HCT116 (cell line): ENCODE measurements at regions not wholly inside any gene's neighbourhood (a gene's known extent, or its start where the extent isn't known, plus 50 kb on each side); places are given as distances from the start of the nearest gene placed in this dataset.

Experiments
- ATAC-seq: fragments of 200-7000 bp; cut with Tn5 transposase; 2 replicates; pipeline ENCODE4 v1.9.1; 2020; ENCODE audit warnings: mild to moderate bottlenecking, moderate library complexity
- BruUV-seq: library from RNA; stranded (reverse); fragments of 400-500 nt; replicated peaks from 2 replicates; lab custom pipeline; 2021; lab: Mats Ljungman, UMichigan
- CTCF ChIA-PET: fragments of 300-600 bp; sonication (Branson Sonifier 250); formaldehyde crosslinking; loops from one replicate; lab custom pipeline; 2021; ENCODE audit warnings: antibody characterized with exemption; lab: Charles Lee
- POLR2A ChIA-PET: fragments of 300-600, 350-600 bp; sonication (Branson Sonifier 250); formaldehyde crosslinking; loops from one replicate; lab custom pipeline; 2021; ENCODE audit warnings: antibody characterized with exemption; lab: Charles Lee
- RAD21 ChIA-PET, 2 experiments: fragments of 300-600 bp; sonication (Branson Sonifier 250); formaldehyde crosslinking; loops; one replicate each; lab custom pipeline; 2023; ENCODE audit warnings: low total read pairs in 2 of 2; ENCODE audit not compliant: uncharacterized antibody in 2 of 2, unreplicated experiment in 2 of 2, low non-redundant PET in 1 of 2; lab: Charles Lee
- DNase-seq: peaks from one replicate; pipeline ENCODE4 v3.0.0-alpha.2; 2010; ENCODE audit warnings: low read depth, low spot score
- H2AFZ ChIP-seq: fragments of 200-600 bp; shearing (Covaris generic), sonication (generic); 2 replicates; pipeline ENCODE4 v1.6.1; 2017; ENCODE audit warnings: low read depth, mixed run types, mixed read lengths, antibody characterized with exemption, low read length; ENCODE audit not compliant: poor library complexity, severe bottlenecking
- H3K27ac ChIP-seq: 2 replicates; pipeline ENCODE4 v1.5.1; 2012; ENCODE audit warnings: low read depth, low read length
- H3K27me3 ChIP-seq: fragments of 200-600 bp; sonication (generic); 2 replicates; pipeline ENCODE4 v1.6.1; 2016; ENCODE audit warnings: mixed run types, low read length, mixed read lengths; ENCODE audit not compliant: insufficient read depth
- H3K36me3 ChIP-seq, 2 experiments: fragments of 200-500 bp in 1 of 2; fragments of 200-600 bp in 1 of 2; sonication (Bioruptor generic) in 1 of 2; sonication (generic) in 1 of 2; 2 replicates each; pipeline versions ENCODE4 v1.5.1 to v1.6.1; 2014 to 2016; ENCODE audit warnings: low read length in 2 of 2, inconsistent platforms in 1 of 2, mixed read lengths in 1 of 2, mixed run types in 1 of 2; ENCODE audit not compliant: insufficient read depth in 2 of 2, control insufficient read depth in 1 of 2
- H3K4me1 ChIP-seq, 2 experiments: fragments of 200-600 bp in 1 of 2; sonication (generic) in 1 of 2; 2 replicates each; pipeline versions ENCODE4 v1.5.1 to v1.6.1; 2012 to 2017; ENCODE audit warnings: low read length in 2 of 2, inconsistent platforms in 1 of 2, mild to moderate bottlenecking in 1 of 2, mixed read lengths in 1 of 2, mixed run types in 1 of 2, moderate library complexity in 1 of 2; ENCODE audit not compliant: insufficient read depth in 2 of 2, control insufficient read depth in 1 of 2
- H3K4me2 ChIP-seq: fragments of 200-600 bp; sonication (generic); 2 replicates; pipeline ENCODE4 v1.6.1; 2017; ENCODE audit warnings: mixed run types, low read length, mixed read lengths
- H3K4me3 ChIP-seq, 2 experiments: fragments of 200-600 bp in 1 of 2; sonication (generic) in 1 of 2; replicated peaks in 1 of 2; 2 replicates each; pipeline ENCODE4 v1.5.1; 2011 to 2016; ENCODE audit warnings: low read length in 2 of 2, control low read depth in 1 of 2, low read depth in 1 of 2, mild to moderate bottlenecking in 1 of 2, mixed read lengths in 1 of 2, mixed run types in 1 of 2
- H3K79me2 ChIP-seq: fragments of 200-600 bp; sonication (generic); 2 replicates; pipeline ENCODE4 v1.6.1; 2017; ENCODE audit warnings: mild to moderate bottlenecking, mixed run types, low read length, moderate library complexity, mixed read lengths; ENCODE audit not compliant: insufficient read depth
- H3K9ac ChIP-seq: fragments of 200-600 bp; sonication (generic); 2 replicates; pipeline ENCODE4 v1.6.1; 2016; ENCODE audit warnings: low read length, mixed read lengths
- H3K9me2 ChIP-seq: fragments of 200-600 bp; sonication (generic), shearing (Covaris generic); 2 replicates; pipeline ENCODE4 v1.6.1; 2017; ENCODE audit warnings: mixed run types, mild to moderate bottlenecking, moderate library complexity; ENCODE audit not compliant: insufficient read depth
- H3K9me3 ChIP-seq, 2 experiments: fragments of 200-500 bp in 1 of 2; fragments of 200-600 bp in 1 of 2; sonication (Bioruptor generic) in 1 of 2; sonication (generic) in 1 of 2; 2 replicates each; pipeline ENCODE4 v1.6.1; 2014 to 2017; ENCODE audit warnings: low read length in 2 of 2, mixed read lengths in 2 of 2, inconsistent platforms in 1 of 2, low read depth in 1 of 2, mild to moderate bottlenecking in 1 of 2, mixed run types in 1 of 2, moderate library complexity in 1 of 2; ENCODE audit not compliant: control insufficient read depth in 1 of 2, insufficient read depth in 1 of 2
- H4K20me1 ChIP-seq: fragments of 200-600 bp; sonication (generic), shearing (Covaris generic); 2 replicates; pipeline ENCODE4 v1.6.1; 2017; ENCODE audit warnings: mixed run types, mild to moderate bottlenecking, moderate library complexity; ENCODE audit not compliant: insufficient read depth
- CBX3 ChIP-seq: IDR thresholded peaks from 2 replicates; pipeline ENCODE4 v1.6.1; 2012; ENCODE audit warnings: low read depth
- CEBPB ChIP-seq: IDR thresholded peaks from 2 replicates; pipeline ENCODE4 v1.6.1; 2012; ENCODE audit warnings: low read depth
- ELF1 ChIP-seq: IDR thresholded peaks from 2 replicates; pipeline ENCODE4 v1.6.1; 2012; ENCODE audit warnings: low read depth, borderline replicate concordance
- EZH2 ChIP-seq: fragments of 200-600 bp; sonication (generic); IDR thresholded peaks from 2 replicates; pipeline ENCODE4 v1.6.1; 2017; ENCODE audit warnings: antibody characterized with exemption, mixed run types
- FOSL1 ChIP-seq: IDR thresholded peaks from 2 replicates; pipeline ENCODE4 v1.6.1; 2012; ENCODE audit warnings: low read depth
- JUND ChIP-seq: IDR thresholded peaks from 2 replicates; pipeline ENCODE4 v1.6.1; 2012
- POLR2A ChIP-seq: IDR thresholded peaks from 2 replicates; pipeline ENCODE4 v1.7.0; 2011; ENCODE audit warnings: borderline replicate concordance; ENCODE audit not compliant: insufficient read depth, insufficient read length; ENCODE audit errors: extremely low read depth
- POLR2AphosphoS5 ChIP-seq: IDR thresholded peaks from 2 replicates; pipeline ENCODE4 v1.6.1; 2011; ENCODE audit warnings: mild to moderate bottlenecking, low read depth, low read length, moderate library complexity
- RAD21 ChIP-seq: IDR thresholded peaks from 2 replicates; pipeline ENCODE4 v1.6.1; 2012; ENCODE audit warnings: low read depth, mild to moderate bottlenecking
- SIN3A ChIP-seq: IDR thresholded peaks from 2 replicates; pipeline ENCODE4 v1.6.1; 2012; ENCODE audit warnings: low read depth
- SP1 ChIP-seq: IDR thresholded peaks from 2 replicates; pipeline ENCODE4 v1.6.1; 2012; ENCODE audit warnings: low read depth
- SRF ChIP-seq: IDR thresholded peaks from 2 replicates; pipeline ENCODE4 v1.6.1; 2012; ENCODE audit warnings: low read depth
- TCF7L2 ChIP-seq: IDR thresholded peaks from 2 replicates; pipeline ENCODE4 v1.7.0; 2011; ENCODE audit warnings: borderline replicate concordance, inconsistent platforms; ENCODE audit not compliant: insufficient read depth, insufficient read length; ENCODE audit errors: extremely low read depth
- YY1 ChIP-seq: IDR thresholded peaks from 2 replicates; pipeline ENCODE4 v1.6.1; 2011; ENCODE audit warnings: low read length, low read depth, moderate library complexity, mild to moderate bottlenecking; ENCODE audit not compliant: insufficient replicate concordance; ENCODE audit errors: extremely low read depth
- ZNF274 ChIP-seq: fragments of 200-500 bp; sonication (Bioruptor generic); IDR thresholded peaks from 2 replicates; pipeline ENCODE4 v1.6.1; 2014; ENCODE audit warnings: mild to moderate bottlenecking, low read depth, low read length, inconsistent platforms
- intact Hi-C: fragments of 100-400 bp; cut with micrococcal nuclease; formaldehyde crosslinking; loops from 2 replicates; pipeline ENCODE4 v1.10.0; 2022
- TF ChIP-seq, protein P1 (sequence below): IDR thresholded peaks from 2 replicates; pipeline ENCODE4 v1.6.1; 2012; ENCODE audit warnings: low read depth
- TF ChIP-seq, protein P2 (sequence below): IDR thresholded peaks from 2 replicates; pipeline ENCODE4 v1.6.1; 2012
- TF ChIP-seq, protein P3 (sequence below), 3 experiments: fragments of 200-600 bp in 1 of 3; sonication (generic) in 1 of 3; IDR thresholded peaks in 2 of 3; conservative IDR thresholded peaks in 1 of 3; 2 replicates each; pipeline ENCODE4 v1.5.1; 2012 to 2017; ENCODE audit warnings: low read depth in 2 of 3, low read length in 2 of 3, antibody characterized with exemption in 1 of 3, borderline replicate concordance in 1 of 3, control low read depth in 1 of 3, mild to moderate bottlenecking in 1 of 3, mixed read lengths in 1 of 3, mixed run types in 1 of 3, moderate library complexity in 1 of 3; ENCODE audit not compliant: insufficient read depth in 1 of 3
- TF ChIP-seq, protein P4 (sequence below): IDR thresholded peaks from 2 replicates; pipeline ENCODE4 v1.6.1; 2011; ENCODE audit warnings: mild to moderate bottlenecking, low read length, moderate library complexity; ENCODE audit not compliant: insufficient replicate concordance; ENCODE audit errors: extremely low read depth
- TF ChIP-seq, protein P5 (sequence below): IDR thresholded peaks from 2 replicates; pipeline ENCODE4 v1.6.1; 2012

DNA sequence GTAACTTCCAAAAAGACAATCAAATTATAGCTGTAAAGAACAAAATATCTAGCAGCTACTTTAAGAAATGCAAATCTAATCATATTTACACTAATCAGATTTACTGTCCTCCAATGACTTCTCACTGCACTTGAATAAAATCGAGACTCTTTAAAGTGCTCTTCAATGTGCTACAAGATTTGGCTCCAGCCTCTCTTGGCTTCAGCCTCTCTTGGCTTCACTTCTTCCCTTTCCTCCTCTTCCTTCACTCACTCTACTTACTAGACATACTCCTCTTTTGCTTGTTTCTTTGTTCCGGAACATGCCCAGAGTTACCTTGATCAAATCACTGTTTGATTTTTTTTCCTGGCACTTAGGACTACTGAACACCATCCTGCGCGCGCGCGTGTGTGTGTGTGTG, 495.4 kb downstream of the LMO7 start:
- no TSS peak for BruUV-seq
- POLR2A ChIA-PET = no interaction called here

More for the DNA sequence above, 495.4 kb downstream of the LMO7 start:
- TF ChIP-seq ELF1 (no peak), YY1 (no peak), ZNF274 (no peak), SP1 (no peak), EZH2 (no peak), CEBPB (no peak), RAD21 (no peak), SIN3A (no peak), POLR2A (no peak), JUND (no peak), SRF (no peak), CBX3 (no peak), FOSL1 (no peak), TCF7L2 (no peak), POLR2AphosphoS5 (no peak)
- TF ChIP-seq, protein P1, sequence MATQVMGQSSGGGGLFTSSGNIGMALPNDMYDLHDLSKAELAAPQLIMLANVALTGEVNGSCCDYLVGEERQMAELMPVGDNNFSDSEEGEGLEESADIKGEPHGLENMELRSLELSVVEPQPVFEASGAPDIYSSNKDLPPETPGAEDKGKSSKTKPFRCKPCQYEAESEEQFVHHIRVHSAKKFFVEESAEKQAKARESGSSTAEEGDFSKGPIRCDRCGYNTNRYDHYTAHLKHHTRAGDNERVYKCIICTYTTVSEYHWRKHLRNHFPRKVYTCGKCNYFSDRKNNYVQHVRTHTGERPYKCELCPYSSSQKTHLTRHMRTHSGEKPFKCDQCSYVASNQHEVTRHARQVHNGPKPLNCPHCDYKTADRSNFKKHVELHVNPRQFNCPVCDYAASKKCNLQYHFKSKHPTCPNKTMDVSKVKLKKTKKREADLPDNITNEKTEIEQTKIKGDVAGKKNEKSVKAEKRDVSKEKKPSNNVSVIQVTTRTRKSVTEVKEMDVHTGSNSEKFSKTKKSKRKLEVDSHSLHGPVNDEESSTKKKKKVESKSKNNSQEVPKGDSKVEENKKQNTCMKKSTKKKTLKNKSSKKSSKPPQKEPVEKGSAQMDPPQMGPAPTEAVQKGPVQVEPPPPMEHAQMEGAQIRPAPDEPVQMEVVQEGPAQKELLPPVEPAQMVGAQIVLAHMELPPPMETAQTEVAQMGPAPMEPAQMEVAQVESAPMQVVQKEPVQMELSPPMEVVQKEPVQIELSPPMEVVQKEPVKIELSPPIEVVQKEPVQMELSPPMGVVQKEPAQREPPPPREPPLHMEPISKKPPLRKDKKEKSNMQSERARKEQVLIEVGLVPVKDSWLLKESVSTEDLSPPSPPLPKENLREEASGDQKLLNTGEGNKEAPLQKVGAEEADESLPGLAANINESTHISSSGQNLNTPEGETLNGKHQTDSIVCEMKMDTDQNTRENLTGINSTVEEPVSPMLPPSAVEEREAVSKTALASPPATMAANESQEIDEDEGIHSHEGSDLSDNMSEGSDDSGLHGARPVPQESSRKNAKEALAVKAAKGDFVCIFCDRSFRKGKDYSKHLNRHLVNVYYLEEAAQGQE = no peak
- TF ChIP-seq, protein P2, sequence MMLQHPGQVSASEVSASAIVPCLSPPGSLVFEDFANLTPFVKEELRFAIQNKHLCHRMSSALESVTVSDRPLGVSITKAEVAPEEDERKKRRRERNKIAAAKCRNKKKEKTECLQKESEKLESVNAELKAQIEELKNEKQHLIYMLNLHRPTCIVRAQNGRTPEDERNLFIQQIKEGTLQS = no peak
- TF ChIP-seq, protein P3, sequence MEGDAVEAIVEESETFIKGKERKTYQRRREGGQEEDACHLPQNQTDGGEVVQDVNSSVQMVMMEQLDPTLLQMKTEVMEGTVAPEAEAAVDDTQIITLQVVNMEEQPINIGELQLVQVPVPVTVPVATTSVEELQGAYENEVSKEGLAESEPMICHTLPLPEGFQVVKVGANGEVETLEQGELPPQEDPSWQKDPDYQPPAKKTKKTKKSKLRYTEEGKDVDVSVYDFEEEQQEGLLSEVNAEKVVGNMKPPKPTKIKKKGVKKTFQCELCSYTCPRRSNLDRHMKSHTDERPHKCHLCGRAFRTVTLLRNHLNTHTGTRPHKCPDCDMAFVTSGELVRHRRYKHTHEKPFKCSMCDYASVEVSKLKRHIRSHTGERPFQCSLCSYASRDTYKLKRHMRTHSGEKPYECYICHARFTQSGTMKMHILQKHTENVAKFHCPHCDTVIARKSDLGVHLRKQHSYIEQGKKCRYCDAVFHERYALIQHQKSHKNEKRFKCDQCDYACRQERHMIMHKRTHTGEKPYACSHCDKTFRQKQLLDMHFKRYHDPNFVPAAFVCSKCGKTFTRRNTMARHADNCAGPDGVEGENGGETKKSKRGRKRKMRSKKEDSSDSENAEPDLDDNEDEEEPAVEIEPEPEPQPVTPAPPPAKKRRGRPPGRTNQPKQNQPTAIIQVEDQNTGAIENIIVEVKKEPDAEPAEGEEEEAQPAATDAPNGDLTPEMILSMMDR (IDR thresholded peaks at IDR 0.05 in 2 of 3, conservative IDR thresholded peaks at IDR 0.05 in 1 of 3; ENCODE audit: borderline replicate concordance in 1 of 3, insufficient read depth in 1 of 3, low read depth in 2 of 3, low read length in 2 of 3) = no peak
- TF ChIP-seq, protein P4, sequence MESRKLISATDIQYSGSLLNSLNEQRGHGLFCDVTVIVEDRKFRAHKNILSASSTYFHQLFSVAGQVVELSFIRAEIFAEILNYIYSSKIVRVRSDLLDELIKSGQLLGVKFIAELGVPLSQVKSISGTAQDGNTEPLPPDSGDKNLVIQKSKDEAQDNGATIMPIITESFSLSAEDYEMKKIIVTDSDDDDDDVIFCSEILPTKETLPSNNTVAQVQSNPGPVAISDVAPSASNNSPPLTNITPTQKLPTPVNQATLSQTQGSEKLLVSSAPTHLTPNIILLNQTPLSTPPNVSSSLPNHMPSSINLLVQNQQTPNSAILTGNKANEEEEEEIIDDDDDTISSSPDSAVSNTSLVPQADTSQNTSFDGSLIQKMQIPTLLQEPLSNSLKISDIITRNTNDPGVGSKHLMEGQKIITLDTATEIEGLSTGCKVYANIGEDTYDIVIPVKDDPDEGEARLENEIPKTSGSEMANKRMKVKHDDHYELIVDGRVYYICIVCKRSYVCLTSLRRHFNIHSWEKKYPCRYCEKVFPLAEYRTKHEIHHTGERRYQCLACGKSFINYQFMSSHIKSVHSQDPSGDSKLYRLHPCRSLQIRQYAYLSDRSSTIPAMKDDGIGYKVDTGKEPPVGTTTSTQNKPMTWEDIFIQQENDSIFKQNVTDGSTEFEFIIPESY = no peak
- TF ChIP-seq, protein P5, sequence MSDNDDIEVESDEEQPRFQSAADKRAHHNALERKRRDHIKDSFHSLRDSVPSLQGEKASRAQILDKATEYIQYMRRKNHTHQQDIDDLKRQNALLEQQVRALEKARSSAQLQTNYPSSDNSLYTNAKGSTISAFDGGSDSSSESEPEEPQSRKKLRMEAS = no peak
- TF ChIP-seq, all 23 proteins: peak for 0
- Histone ChIP-seq H3K9me3 (no peaks in the 10 kb centered on the region), H3K4me3 (no peak overlapping the region), H3K4me1 (no peaks in the 10 kb centered on the region), H3K27ac (no peak overlapping the region), H3K36me3 (no peaks in the 10 kb centered on the region), H3K9me2 (no peaks in the 10 kb centered on the region), H3K4me2 (no peak overlapping the region), H2AFZ (no peak overlapping the region), H3K9ac (no peak overlapping the region), H3K27me3 (no peaks in the 10 kb centered on the region), H4K20me1 (no peaks in the 10 kb centered on the region), H3K79me2 (no peaks in the 10 kb centered on the region)
- no peak for ATAC-seq
- intact Hi-C loops = no loop called here
- DNase-seq = no peak
- ChIA-PET RAD21 (no interaction called here), CTCF (no interaction called here)
